Activated CD4-positive, alpha-beta T cell treated with anti-CD3 and anti-CD28 coated beads, Interleukin-2, Interleukin-6, amounts not matched to agents 100 ng/mL and 50 ng/mL, durations not matched to agents 16 hours and 8 hours (primary cell): ENCODE measurements at regions not wholly inside any gene's neighbourhood (a gene's known extent, or its start where the extent isn't known, plus 50 kb on each side); places are given as distances from the start of the nearest gene placed in this dataset.
"Not testable (repeated sequence)": the region's sequence is repeated elsewhere in the genome, so short reads cannot be mapped to it uniquely, and the experiment has no call there.

ENCODE experiments used
- DNase-seq: peaks from one replicate; pipeline ENCODE4 v3.0.0-alpha.2; 2020

DNA sequence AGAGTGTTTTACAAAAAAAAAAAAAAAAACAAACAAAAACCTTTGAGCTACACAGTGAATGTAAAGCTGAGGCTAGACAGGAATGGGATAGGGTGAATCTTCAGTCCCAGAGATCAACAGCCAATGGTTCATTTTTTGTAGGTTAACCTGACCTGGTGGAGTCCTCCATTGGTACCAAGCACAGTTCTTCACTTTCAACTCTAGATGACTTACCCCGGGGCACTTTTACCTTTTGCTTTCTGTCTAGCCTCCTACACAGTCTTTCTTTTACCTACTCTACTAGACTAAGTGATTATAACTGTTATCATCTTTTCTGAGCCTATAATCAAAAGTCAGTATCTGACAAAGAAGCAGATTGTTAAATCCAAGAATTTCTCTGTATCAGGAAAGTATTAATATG, 50.9 kb downstream of the ANXA2R start:
- no peak for DNase-seq

DNA sequence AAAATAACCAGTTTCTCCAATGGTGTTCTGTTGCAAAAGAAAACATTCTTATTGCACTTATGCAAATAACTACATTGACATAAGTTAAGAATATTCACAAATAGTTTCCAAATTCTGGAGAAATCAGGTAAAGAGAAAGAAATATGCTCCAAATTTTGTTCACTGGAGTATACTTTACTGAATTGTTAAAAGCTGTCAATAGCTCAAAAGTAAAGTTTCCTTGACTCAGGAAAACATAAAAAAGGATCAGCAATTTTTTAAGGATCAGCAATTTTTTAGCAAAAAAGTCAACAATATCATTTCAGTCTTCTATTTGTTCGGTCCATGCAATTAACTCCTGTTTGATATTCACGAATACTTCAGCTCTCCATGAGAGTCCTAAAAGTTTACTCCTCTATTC, 51.6 kb downstream of the ANXA2R start:
- DNase-seq = no peak

- no peak for DNase-seq
Measured at GRCh38 chr5:42985129-42986037, 54.7 kb downstream of the ANXA2R start.

DNA sequence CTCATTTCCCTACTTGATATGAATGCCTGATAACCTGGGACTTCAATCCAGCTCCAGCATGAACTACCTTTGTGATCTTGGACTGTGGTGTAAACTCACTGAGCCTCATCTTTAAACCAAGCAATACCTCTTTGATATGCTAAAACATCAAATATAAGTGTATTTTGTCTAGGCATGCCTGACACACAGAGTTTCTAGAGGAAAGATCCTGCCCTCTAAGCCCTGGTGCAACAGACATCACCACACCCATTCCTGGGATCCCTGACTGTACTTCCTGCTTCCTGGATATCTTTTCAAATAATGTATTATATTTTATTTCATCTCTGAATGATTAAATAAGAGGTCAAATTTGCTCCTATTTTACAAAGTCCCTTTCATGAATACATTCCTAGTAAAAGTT, 55.8 kb downstream of the ANXA2R start:
- DNase-seq = no peak

- DNase-seq = no peak
Measured at GRCh38 chr5:42982107-42982622, 58.0 kb downstream of the ANXA2R start.

- not testable (repeated sequence) for DNase-seq
Measured at GRCh38 chr5:42981417-42982106, 58.6 kb downstream of the ANXA2R start.

DNA sequence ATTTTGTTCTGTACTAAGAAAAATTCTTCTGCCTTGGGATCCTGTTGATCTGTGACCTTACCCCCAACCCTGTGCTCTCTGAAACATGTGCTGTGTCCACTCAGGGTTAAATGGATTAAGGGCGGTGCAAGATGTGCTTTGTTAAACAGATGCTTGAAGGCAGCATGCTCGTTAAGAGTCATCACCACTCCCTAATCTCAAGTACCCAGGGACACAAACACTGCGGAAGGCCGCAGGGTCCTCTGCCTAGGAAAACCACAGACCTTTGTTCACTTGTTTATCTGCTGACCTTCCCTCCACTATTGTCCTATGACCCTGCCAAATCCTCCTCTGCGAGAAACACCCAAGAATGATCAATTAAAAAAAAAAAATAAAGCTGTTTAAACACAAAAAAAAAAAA, 59.1 kb downstream of the ANXA2R start:
- not testable (repeated sequence) for DNase-seq

GRCh38 chr5:42980391-42980790, 59.7 kb downstream of the ANXA2R start:
- not testable (repeated sequence) for DNase-seq

DNA sequence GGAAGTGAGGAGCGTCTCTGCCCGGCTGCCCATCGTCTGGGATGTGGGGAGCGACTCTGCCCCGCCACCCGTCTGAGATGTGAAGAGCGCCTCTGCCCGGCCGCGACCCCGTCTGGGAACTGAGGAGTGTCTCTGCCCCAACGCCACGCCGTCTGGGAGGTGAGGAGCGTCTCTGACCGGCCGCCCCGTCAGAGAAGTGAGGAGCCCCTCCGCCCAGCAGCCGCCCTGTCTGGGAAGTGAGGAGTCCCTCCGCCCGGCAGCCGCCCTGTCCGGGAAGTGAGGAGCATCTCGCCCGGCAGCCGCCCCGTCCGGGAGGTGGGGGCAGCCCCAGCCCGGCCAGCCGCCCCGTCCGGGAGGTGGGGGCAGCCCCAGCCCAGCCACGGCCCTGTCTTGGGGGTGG, 60.9 kb downstream of the ANXA2R start:
- not testable (repeated sequence) for DNase-seq

DNA sequence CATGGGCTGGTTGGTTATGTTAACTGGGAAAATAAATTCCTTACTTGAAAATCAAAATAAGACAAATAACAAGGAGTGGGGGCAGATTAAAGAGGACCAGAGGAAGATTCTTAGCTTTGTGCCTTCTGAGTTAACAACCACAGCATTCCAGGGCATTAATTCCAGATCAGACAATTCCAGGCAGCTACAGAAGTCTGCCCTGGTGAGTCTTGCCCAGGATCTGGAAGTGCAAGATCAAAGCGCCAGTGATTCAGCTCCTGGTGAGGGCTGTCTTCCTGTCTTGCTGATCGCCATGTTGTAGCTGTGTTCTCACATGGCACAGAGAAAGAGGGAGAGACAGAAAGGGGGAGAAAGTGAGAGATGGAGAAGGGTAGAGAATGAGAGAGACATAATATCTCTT, 65.6 kb downstream of the ANXA2R start:
- no peak for DNase-seq

DNA sequence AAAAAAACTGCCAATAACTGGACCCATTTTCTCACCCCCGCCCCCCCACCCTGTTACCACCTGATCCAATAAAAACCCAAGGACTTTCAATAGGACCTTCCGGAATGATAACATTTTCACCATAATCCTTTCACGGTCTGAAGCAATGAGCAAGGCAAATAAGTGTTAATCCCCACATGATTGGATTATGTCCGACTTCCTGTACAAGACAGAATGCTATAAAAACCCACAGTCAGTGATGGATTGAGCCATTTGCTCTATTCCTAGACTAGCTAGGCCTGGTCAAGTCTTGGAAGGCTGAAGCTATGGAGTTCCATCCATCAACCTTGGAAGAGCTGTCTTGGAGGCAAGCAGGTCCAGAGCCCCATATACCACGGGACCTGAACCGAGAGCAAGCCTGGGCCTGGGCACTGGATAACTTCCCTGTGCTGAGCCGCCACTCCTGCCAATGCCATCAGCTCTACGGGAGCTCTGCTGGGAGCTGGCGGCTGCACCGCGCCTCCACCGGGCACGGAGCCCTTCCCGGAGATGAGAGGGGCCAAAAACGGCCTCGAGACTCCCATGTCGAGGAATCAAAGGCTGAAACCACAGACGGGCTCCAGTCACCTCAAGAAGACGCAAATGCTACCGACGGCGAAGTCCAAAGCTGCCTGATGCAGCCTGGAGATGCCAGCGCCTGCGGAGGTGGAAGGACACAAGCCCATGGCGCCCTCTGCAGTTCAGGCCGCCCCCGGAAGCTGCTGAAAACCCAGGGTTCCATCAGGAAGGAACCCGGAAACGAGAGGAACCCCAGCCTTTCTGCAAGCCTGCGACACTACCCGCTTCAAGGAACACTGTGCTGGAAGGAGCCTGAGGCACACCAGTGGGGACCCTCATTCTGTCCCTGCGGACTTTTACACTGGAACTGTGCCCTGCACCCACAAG, 69.2 kb downstream of the ANXA2R start:
- DNase-seq = no peak

DNA sequence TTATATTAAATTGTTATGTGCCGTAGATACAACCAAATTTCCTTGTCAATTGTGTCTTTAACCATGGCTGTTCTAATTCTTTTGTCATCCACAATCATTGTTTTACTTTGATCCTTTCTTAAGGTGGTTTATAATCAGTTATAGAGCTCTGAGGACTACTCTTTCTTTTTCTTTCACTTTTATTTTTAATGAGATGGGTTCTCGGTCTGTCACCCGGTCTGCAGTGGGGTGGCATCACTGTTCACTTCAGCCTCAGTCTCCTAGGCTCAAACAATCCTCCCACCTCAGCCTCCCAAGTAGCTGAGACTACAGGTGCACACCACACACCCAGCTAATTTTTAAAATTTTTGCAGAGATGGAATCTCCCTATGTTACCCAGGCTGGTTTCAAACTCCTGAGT, 74.2 kb downstream of the ANXA2R start:
- DNase-seq = no peak

- no peak for DNase-seq
Measured at GRCh38 chr5:42963412-42963811, 76.7 kb downstream of the ANXA2R start.

- no peak for DNase-seq
Measured at GRCh38 chr5:42962124-42962523, 78.0 kb downstream of the ANXA2R start.

- no peak for DNase-seq
Measured at GRCh38 chr5:42960506-42960905, 79.6 kb downstream of the ANXA2R start.

GRCh38 chr5:42956551-42956950, 83.6 kb downstream of the ANXA2R start:
- DNase-seq = no peak

DNA sequence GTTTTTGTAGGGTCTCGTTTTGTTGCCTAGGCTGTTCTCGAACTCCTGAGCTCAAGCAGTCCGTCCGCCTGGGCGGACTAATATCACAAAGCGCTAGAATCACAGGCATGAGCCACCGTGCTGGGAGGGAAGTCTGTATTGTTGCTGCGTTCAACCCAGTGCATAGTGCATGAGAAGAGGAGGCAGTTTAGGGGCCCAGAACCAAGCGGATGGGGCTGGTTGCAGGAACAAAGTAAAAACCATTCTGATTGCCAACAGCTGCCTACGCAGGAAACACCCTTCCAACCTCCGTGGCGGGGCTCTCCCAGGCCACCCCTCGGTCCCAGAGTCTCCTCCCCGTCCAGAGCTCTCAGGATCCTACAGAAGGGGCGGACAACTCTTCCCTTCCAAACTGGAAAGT, 87.1 kb downstream of the ANXA2R start:
- DNase-seq = no peak

DNA sequence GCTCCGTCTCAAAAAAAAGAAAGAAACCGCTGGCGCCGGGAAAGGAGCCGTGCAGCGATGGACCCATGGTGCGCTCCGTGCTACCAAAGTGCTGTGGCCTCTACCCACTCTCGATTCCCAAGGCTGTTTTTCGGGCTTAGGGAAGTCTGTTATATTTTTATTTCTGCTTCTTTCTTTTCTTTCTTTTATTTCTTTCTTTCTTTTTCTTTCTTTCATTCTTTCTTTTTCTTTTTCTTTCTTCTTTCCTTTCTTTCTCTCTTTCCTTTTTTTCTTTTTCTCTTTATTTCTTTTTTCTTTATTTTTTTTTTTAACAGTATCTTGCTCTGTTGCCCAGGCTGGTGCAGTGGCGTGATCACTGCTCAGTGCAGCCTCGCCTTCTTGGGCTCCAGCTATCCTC, 87.5 kb downstream of the ANXA2R start:
- DNase-seq = no peak

- peak; percentile 78 for DNase-seq
Measured at GRCh38 chr5:42951293-42951840, 88.8 kb downstream of the ANXA2R start.

DNA sequence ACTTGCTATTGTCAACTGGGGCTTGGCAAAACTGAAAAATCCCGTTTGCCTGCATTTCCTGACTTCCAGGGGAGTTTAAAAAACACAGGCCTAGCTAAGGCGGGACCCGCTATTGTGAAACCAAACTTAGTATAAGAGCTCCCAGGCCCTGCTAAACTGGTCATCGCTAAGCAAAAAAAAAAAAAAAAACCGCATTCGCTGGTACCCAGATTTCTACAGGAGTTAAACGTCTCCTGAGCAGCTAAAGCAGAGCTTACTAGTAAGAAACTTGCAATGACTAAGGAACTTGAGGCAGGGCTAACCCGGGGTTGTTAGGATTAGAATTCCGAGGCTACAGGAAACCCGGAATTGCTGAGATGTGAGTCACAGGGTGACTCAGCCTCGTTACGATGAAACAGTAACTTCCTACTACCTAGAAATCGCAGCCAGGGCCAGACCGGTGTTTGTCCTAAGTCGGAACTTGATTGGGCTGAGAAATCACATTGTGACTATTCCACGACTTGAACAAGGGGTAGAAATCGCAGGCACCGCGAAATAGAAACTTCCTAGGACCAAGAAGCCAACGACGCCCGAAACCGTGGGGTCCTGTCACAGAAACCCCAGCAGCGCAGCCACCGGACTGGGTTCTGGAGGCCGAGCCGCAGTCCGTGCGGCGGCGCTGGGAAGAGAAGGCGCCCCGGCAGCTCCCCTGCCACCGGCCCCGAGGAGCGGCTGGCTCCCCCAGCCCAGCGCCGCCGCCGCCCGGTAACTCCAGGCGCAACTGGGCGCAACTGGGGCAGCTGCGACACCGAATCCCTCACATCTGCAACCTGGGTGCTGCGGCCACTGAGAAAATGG, 89.4 kb downstream of the ANXA2R start:
- DNase-seq = peak; percentile 87

DNA sequence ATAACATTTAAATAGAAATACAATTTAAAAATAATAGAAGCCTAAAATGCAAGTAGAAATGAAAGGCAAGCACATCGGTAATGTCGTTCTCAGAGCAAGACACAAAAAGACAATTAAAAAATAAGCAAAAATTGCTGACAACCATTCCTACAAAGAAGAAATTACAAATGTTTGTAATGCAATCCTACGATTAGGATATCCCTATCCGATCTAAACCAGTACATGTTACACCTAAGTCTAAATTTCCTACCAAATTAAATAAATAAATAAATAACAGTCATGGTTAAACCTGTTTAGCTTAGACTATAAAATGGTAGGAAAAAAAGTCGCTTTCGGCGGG, 90.0 kb downstream of the ANXA2R start:
- DNase-seq = no peak
